ENCODE measurements at regions not wholly inside any gene's neighbourhood (a gene's known extent, or its start where the extent isn't known, plus 50 kb on each side); places are given as distances from the start of the nearest gene placed in this dataset.

DNA sequence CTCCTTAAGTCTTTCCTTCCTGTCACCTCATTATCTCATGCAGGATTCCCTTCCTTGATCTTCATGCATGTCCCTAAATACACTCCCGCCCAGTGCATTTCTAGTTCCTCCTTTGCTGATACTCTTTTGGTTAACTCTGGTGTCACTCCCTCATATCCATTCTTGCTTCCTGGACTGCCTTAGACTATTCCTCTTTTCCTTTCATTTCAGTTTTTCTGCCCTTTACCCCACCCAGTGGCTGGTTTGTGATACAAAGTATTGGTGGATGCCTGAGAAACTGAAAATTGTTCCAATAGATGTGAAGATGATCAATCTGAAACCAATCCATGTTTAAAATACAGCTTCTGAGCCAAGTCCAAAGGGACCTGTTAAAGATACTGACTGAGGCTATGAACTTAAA, 553.8 kb upstream of the CAMK1G start:
- TF ChIP-seq, protein P1, sequence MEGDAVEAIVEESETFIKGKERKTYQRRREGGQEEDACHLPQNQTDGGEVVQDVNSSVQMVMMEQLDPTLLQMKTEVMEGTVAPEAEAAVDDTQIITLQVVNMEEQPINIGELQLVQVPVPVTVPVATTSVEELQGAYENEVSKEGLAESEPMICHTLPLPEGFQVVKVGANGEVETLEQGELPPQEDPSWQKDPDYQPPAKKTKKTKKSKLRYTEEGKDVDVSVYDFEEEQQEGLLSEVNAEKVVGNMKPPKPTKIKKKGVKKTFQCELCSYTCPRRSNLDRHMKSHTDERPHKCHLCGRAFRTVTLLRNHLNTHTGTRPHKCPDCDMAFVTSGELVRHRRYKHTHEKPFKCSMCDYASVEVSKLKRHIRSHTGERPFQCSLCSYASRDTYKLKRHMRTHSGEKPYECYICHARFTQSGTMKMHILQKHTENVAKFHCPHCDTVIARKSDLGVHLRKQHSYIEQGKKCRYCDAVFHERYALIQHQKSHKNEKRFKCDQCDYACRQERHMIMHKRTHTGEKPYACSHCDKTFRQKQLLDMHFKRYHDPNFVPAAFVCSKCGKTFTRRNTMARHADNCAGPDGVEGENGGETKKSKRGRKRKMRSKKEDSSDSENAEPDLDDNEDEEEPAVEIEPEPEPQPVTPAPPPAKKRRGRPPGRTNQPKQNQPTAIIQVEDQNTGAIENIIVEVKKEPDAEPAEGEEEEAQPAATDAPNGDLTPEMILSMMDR (IDR thresholded peaks at IDR 0.05; ENCODE audit: borderline replicate concordance, extremely low read depth, low read length, poor library complexity, severe bottlenecking) = no peak
- no peak for TF ChIP-seq EZH2 (IDR thresholded peaks at IDR 0.05; ENCODE audit: borderline replicate concordance, low read depth, low read length, severe bottlenecking)

All from DND-41 (cell line).